ENCODE measurements at regions not wholly inside any gene's neighbourhood (a gene's known extent, or its start where the extent isn't known, plus 50 kb on each side); places are given as distances from the start of the nearest gene placed in this dataset.

- whole genome bisulfite sequencing = 59% methylated on average over 5 of the region's 5 CpGs
- Histone ChIP-seq H3K9me3 (ENCODE audit: control insufficient read depth, low read length) (no peaks in the 10 kb centered on the region), H3K27ac (ENCODE audit: low read length) (no peak overlapping the region), H3K4me1 (ENCODE audit: control insufficient read depth, insufficient read depth, low read length) (no peaks in the 10 kb centered on the region), H3K4me3 (ENCODE audit: low read length) (no peak overlapping the region), H3K27me3 (ENCODE audit: control insufficient read depth, insufficient read depth) (no peaks in the 10 kb centered on the region)
- intact Hi-C loops (cut with DNase I) = no loop called here
- ATAC-seq = no peak
- DNase-seq = no peak
Measured at GRCh38 chr13:53144826-53145225, 116.2 kb downstream of the OLFM4 start.

GRCh38 chr13:53150568-53150967, 122.0 kb downstream of the OLFM4 start:
- intact Hi-C loops (cut with DNase I) = loop anchor here in 1 of 4 donors (5.0 kb wide), 1 partner anchor 183 kb away; no protein-coding TSS in a partner anchor

GRCh38 chr13:53151336-53152056, 122.9 kb downstream of the OLFM4 start:
- no peaks in the 10 kb centered on the region for H3K4me1 ChIP-seq (ENCODE audit: control insufficient read depth, insufficient read depth, low read length)
- H3K27me3 ChIP-seq (ENCODE audit: control insufficient read depth, insufficient read depth) = no peaks in the 10 kb centered on the region
- intact Hi-C loops (cut with DNase I) = loop anchor here in 1 of 4 donors (5.0 kb wide), 1 partner anchor 184 kb away; no protein-coding TSS in a partner anchor
- WGBS = 34% methylated on average over 5 of the region's 5 CpGs
- no peak overlapping the region for H3K27ac ChIP-seq (ENCODE audit: low read length)
- DNase-seq (no peak), ATAC-seq (peak in 1 of 2 donors; percentile 26)
- H3K4me3 ChIP-seq (ENCODE audit: low read length) = no peak overlapping the region
- H3K9me3 ChIP-seq (ENCODE audit: control insufficient read depth, low read length) = no peaks in the 10 kb centered on the region

More at GRCh38 chr13:53150568-53150967, 122.0 kb downstream of the OLFM4 start:
- Histone ChIP-seq H3K4me1 (ENCODE audit: control insufficient read depth, insufficient read depth, low read length) (no peaks in the 10 kb centered on the region), H3K27ac (ENCODE audit: low read length) (no peak overlapping the region), H3K4me3 (ENCODE audit: low read length) (no peak overlapping the region), H3K9me3 (ENCODE audit: control insufficient read depth, low read length) (no peaks in the 10 kb centered on the region), H3K27me3 (ENCODE audit: control insufficient read depth, insufficient read depth) (no peaks in the 10 kb centered on the region)
- WGBS = 77% methylated on average over 5 of the region's 5 CpGs
- DNase-seq (no peak), ATAC-seq (peak in 1 of 2 donors; percentile 37)

- H3K27me3 ChIP-seq (ENCODE audit: control insufficient read depth, insufficient read depth) = no peaks in the 10 kb centered on the region
- H3K4me1 ChIP-seq (ENCODE audit: control insufficient read depth, insufficient read depth, low read length) = no peaks in the 10 kb centered on the region
- H3K9me3 ChIP-seq (ENCODE audit: control insufficient read depth, low read length) = no peaks in the 10 kb centered on the region
- DNase-seq (no peak), ATAC-seq (no peak)
- no peak overlapping the region for H3K4me3 ChIP-seq (ENCODE audit: low read length)
- 25% methylated on average over 4 of the region's 4 CpGs for WGBS
- no peak overlapping the region for H3K27ac ChIP-seq (ENCODE audit: low read length)
- intact Hi-C loops (cut with DNase I) = loop anchor here in 1 of 4 donors (5.0 kb wide), 1 partner anchor 185 kb away; no protein-coding TSS in a partner anchor
Measured at GRCh38 chr13:53152057-53152421, 123.4 kb downstream of the OLFM4 start.

- Histone ChIP-seq H3K27me3 (ENCODE audit: control insufficient read depth, insufficient read depth) (no peaks in the 10 kb centered on the region), H3K4me3 (ENCODE audit: low read length) (no peak overlapping the region), H3K4me1 (ENCODE audit: control insufficient read depth, insufficient read depth, low read length) (no peaks in the 10 kb centered on the region), H3K9me3 (ENCODE audit: control insufficient read depth, low read length) (no peaks in the 10 kb centered on the region), H3K27ac (ENCODE audit: low read length) (no peak overlapping the region)
- no peak for DNase-seq
- intact Hi-C loops (cut with DNase I) = no loop called here
- no peak for ATAC-seq
- 83% methylated on average over 1 of the region's 1 CpG for WGBS
Measured at GRCh38 chr13:53158201-53158600, 129.6 kb downstream of the OLFM4 start.

- DNase-seq (no peak), ATAC-seq (no peak)
- Histone ChIP-seq H3K9me3 (ENCODE audit: control insufficient read depth, low read length) (no peaks in the 10 kb centered on the region), H3K4me3 (ENCODE audit: low read length) (no peak overlapping the region), H3K27me3 (ENCODE audit: control insufficient read depth, insufficient read depth) (no peaks in the 10 kb centered on the region), H3K27ac (ENCODE audit: low read length) (no peak overlapping the region), H3K4me1 (ENCODE audit: control insufficient read depth, insufficient read depth, low read length) (no peaks in the 10 kb centered on the region)
- WGBS = 90% methylated on average over 1 of the region's 1 CpG
- intact Hi-C loops (cut with DNase I) = no loop called here
Measured at GRCh38 chr13:53159431-53159830, 130.8 kb downstream of the OLFM4 start.

- Histone ChIP-seq H3K4me3 (ENCODE audit: low read length) (no peak overlapping the region), H3K4me1 (ENCODE audit: control insufficient read depth, insufficient read depth, low read length) (no peaks in the 10 kb centered on the region), H3K27me3 (ENCODE audit: control insufficient read depth, insufficient read depth) (no peaks in the 10 kb centered on the region), H3K27ac (ENCODE audit: low read length) (no peak overlapping the region), H3K9me3 (ENCODE audit: control insufficient read depth, low read length) (no peaks in the 10 kb centered on the region)
- 71% methylated on average over 7 of the region's 7 CpGs for WGBS
- no peak for DNase-seq
- intact Hi-C loops (cut with DNase I) = no loop called here
- no peak for ATAC-seq
Measured at GRCh38 chr13:53160211-53160610, 131.6 kb downstream of the OLFM4 start.

- DNase-seq (no peak), ATAC-seq (no peak)
- Histone ChIP-seq H3K4me1 (ENCODE audit: control insufficient read depth, insufficient read depth, low read length) (no peaks in the 10 kb centered on the region), H3K9me3 (ENCODE audit: control insufficient read depth, low read length) (no peaks in the 10 kb centered on the region), H3K4me3 (ENCODE audit: low read length) (no peak overlapping the region), H3K27me3 (ENCODE audit: control insufficient read depth, insufficient read depth) (no peaks in the 10 kb centered on the region), H3K27ac (ENCODE audit: low read length) (no peak overlapping the region)
- intact Hi-C loops (cut with DNase I) = no loop called here
- 58% methylated on average over 1 of the region's 1 CpG for WGBS
Measured at GRCh38 chr13:53161251-53161650, 132.6 kb downstream of the OLFM4 start.

- WGBS = 39% methylated on average over 4 of the region's 4 CpGs
- Histone ChIP-seq H3K9me3 (ENCODE audit: control insufficient read depth, low read length) (no peaks in the 10 kb centered on the region), H3K27ac (ENCODE audit: low read length) (no peak overlapping the region), H3K27me3 (ENCODE audit: control insufficient read depth, insufficient read depth) (no peaks in the 10 kb centered on the region), H3K4me1 (ENCODE audit: control insufficient read depth, insufficient read depth, low read length) (no peaks in the 10 kb centered on the region), H3K4me3 (ENCODE audit: low read length) (no peak overlapping the region)
- intact Hi-C loops (cut with DNase I) = no loop called here
- DNase-seq (no peak), ATAC-seq (no peak)
Measured at GRCh38 chr13:53165261-53165660, 136.6 kb downstream of the OLFM4 start.

- Histone ChIP-seq H3K4me3 (ENCODE audit: low read length) (no peak overlapping the region), H3K9me3 (ENCODE audit: control insufficient read depth, low read length) (no peaks in the 10 kb centered on the region), H3K4me1 (ENCODE audit: control insufficient read depth, insufficient read depth, low read length) (no peaks in the 10 kb centered on the region), H3K27ac (ENCODE audit: low read length) (no peak overlapping the region), H3K27me3 (ENCODE audit: control insufficient read depth, insufficient read depth) (no peaks in the 10 kb centered on the region)
- ATAC-seq (no peak), DNase-seq (no peak)
- intact Hi-C loops (cut with DNase I) = no loop called here
- 39% methylated on average over 3 of the region's 3 CpGs for WGBS
Measured at GRCh38 chr13:53167561-53167960, 138.9 kb downstream of the OLFM4 start.

GRCh38 chr13:53170910-53171309, 142.3 kb downstream of the OLFM4 start:
- no peak overlapping the region for H3K4me3 ChIP-seq (ENCODE audit: low read length)
- no peaks in the 10 kb centered on the region for H3K4me1 ChIP-seq (ENCODE audit: control insufficient read depth, insufficient read depth, low read length)
- H3K27ac ChIP-seq (ENCODE audit: low read length) = no peak overlapping the region
- 62% methylated on average over 1 of the region's 1 CpG for WGBS
- intact Hi-C loops (cut with DNase I) = no loop called here
- DNase-seq (no peak), ATAC-seq (peak in 1 of 2 donors; percentile 71)
- H3K27me3 ChIP-seq (ENCODE audit: control insufficient read depth, insufficient read depth) = no peaks in the 10 kb centered on the region
- H3K9me3 ChIP-seq (ENCODE audit: control insufficient read depth, low read length) = no peaks in the 10 kb centered on the region

GRCh38 chr13:53174545-53174944, 145.9 kb downstream of the OLFM4 start:
- H3K27ac ChIP-seq (ENCODE audit: low read length) = no peak overlapping the region
- H3K27me3 ChIP-seq (ENCODE audit: control insufficient read depth, insufficient read depth) = no peaks in the 10 kb centered on the region
- no peaks in the 10 kb centered on the region for H3K4me1 ChIP-seq (ENCODE audit: control insufficient read depth, insufficient read depth, low read length)
- ATAC-seq = no peak
- intact Hi-C loops (cut with DNase I) = no loop called here
- H3K4me3 ChIP-seq (ENCODE audit: low read length) = no peak overlapping the region
- WGBS = 84% methylated on average over 2 of the region's 2 CpGs
- H3K9me3 ChIP-seq (ENCODE audit: control insufficient read depth, low read length) = no peaks in the 10 kb centered on the region
- DNase-seq = no peak
